ENCODE measurements at regions not wholly inside any gene's neighbourhood (a gene's known extent, or its start where the extent isn't known, plus 50 kb on each side); places are given as distances from the start of the nearest gene placed in this dataset.

GRCh38 chr4:98827661-98828060 lies 101.3 kb downstream of the EIF4E start:
- TF ChIP-seq EZH2 (IDR thresholded peaks at IDR 0.05; ENCODE audit: insufficient read depth, poor library complexity, severe bottlenecking) (no peak), EZH2phosphoT487 (IDR thresholded peaks at IDR 0.05; ENCODE audit: insufficient read depth, low read depth) (no peak)
